GM12878 (cell line): ENCODE measurements at regions not wholly inside any gene's neighbourhood (a gene's known extent, or its start where the extent isn't known, plus 50 kb on each side); places are given as distances from the start of the nearest gene placed in this dataset.

Experiments
- ATAC-seq: fragments of 200-7000 bp; cut with Tn5 transposase; 3 replicates; pipeline ENCODE4 v1.9.1; 2020; ENCODE audit warnings: mild to moderate bottlenecking, moderate library complexity
- BruUV-seq: library from RNA; stranded (reverse); fragments of 400-500 nt; replicated peaks from 2 replicates; lab custom pipeline; 2021; lab: Mats Ljungman, UMichigan
- CTCF ChIA-PET: fragments of 300-600 bp; sonication (Branson Sonifier 250); formaldehyde crosslinking; extraction: SDS; loops from one replicate; lab custom pipeline; 2021; ENCODE audit warnings: inconsistent platforms; lab: Yijun Ruan, JAX
- POLR2A ChIA-PET: fragments of 350-600 bp; formaldehyde crosslinking; extraction: SDS; loops from one replicate; lab custom pipeline; 2021; ENCODE audit warnings: inconsistent platforms; lab: Charles Lee
- RAD21 ChIA-PET: fragments of 300-600 bp; sonication (Branson Sonifier 250); formaldehyde crosslinking; loops from one replicate; lab custom pipeline; 2023; ENCODE audit warnings: antibody characterized with exemption; ENCODE audit not compliant: unreplicated experiment; lab: Charles Lee
- SMC1A ChIA-PET: fragments of 300-600 bp; sonication (Branson Sonifier 250); formaldehyde crosslinking; loops from one replicate; lab custom pipeline; 2023; ENCODE audit not compliant: unreplicated experiment, uncharacterized antibody; lab: Charles Lee
- DNase-seq: peaks from one replicate; pipeline ENCODE4 v3.0.0-alpha.2; 2011; ENCODE audit warnings: low read depth, low spot score
- FAIRE-seq: peaks from 3 replicates; lab custom pipeline; 2011; peaks lifted over from hg19 to GRCh38; lab: Jason Lieb, UNC
- H2AFZ ChIP-seq: 2 replicates; pipeline ENCODE4 v1.6.0; 2011; ENCODE audit warnings: low read depth, low read length, control low read depth; ENCODE audit not compliant: control insufficient read depth
- H3K27ac ChIP-seq: 2 replicates; pipeline ENCODE4 v1.5.1; 2011; ENCODE audit warnings: control low read depth; ENCODE audit not compliant: control insufficient read depth, insufficient read depth
- H3K27me3 ChIP-seq, 2 experiments: replicated peaks in 1 of 2; 2 replicates each; pipeline versions ENCODE4 v1.6.0 to v1.6.1; 2011; ENCODE audit warnings: low read length in 1 of 2; ENCODE audit not compliant: control insufficient read depth in 2 of 2, insufficient read depth in 2 of 2
- H3K36me3 ChIP-seq, 2 experiments: 2 replicates each; pipeline ENCODE4 v1.5.1; 2011; ENCODE audit warnings: low read length in 1 of 2; ENCODE audit not compliant: control insufficient read depth in 2 of 2, insufficient read depth in 2 of 2
- H3K4me1 ChIP-seq: 2 replicates; pipeline ENCODE4 v1.6.1; 2011; ENCODE audit warnings: mild to moderate bottlenecking, low read length, moderate library complexity, mixed read lengths; ENCODE audit not compliant: control insufficient read depth, insufficient read depth
- H3K4me2 ChIP-seq: 2 replicates; pipeline ENCODE4 v1.6.0; 2011; ENCODE audit warnings: control low read depth; ENCODE audit not compliant: control insufficient read depth, insufficient read depth
- H3K4me3 ChIP-seq: fragments of 200-600 bp; sonication (generic); 2 replicates; pipeline ENCODE4 v1.5.1; 2016
- H3K79me2 ChIP-seq: 2 replicates; pipeline ENCODE4 v1.6.0; 2011; ENCODE audit warnings: low read length; ENCODE audit not compliant: control insufficient read depth, insufficient read depth
- H3K9ac ChIP-seq: 2 replicates; pipeline ENCODE4 v1.8.0; 2011; ENCODE audit warnings: low read length, control low read depth, mixed read lengths; ENCODE audit not compliant: control insufficient read depth, insufficient read depth
- H3K9me3 ChIP-seq: replicated peaks from 3 replicates; pipeline ENCODE4 v1.5.1; 2011; ENCODE audit warnings: mild to moderate bottlenecking, low read length; ENCODE audit not compliant: control insufficient read depth, insufficient read depth
- H4K20me1 ChIP-seq: 2 replicates; pipeline ENCODE4 v1.6.0; 2011; ENCODE audit not compliant: control insufficient read depth, insufficient read depth
- CBX3 ChIP-seq: fragments of 200-600 bp; sonication (generic); IDR thresholded peaks from 2 replicates; pipeline ENCODE4 v1.6.1; 2016; ENCODE audit warnings: low read depth, borderline replicate concordance
- CHD2 ChIP-seq: IDR thresholded peaks from 2 replicates; pipeline ENCODE4 v1.6.1; 2011; ENCODE audit warnings: low read depth, low read length, improper control_type of control experiment, borderline replicate concordance
- EP300 ChIP-seq, 2 experiments: fragments of 150-350 bp in 1 of 2; IDR thresholded peaks; 2 replicates each; pipeline ENCODE4 v1.6.1; 2011 to 2012; ENCODE audit warnings: low read depth in 2 of 2, low read length in 2 of 2, borderline replicate concordance in 1 of 2, improper control_type of control experiment in 1 of 2, inconsistent platforms in 1 of 2; ENCODE audit not compliant: control insufficient read depth in 1 of 2
- GABPA ChIP-seq: IDR thresholded peaks from 2 replicates; pipeline ENCODE4 v1.6.1; 2014; ENCODE audit warnings: antibody characterized with exemption, low read depth, mild to moderate bottlenecking, inconsistent platforms
- HDGF ChIP-seq: fragments of 450-650 bp; IDR thresholded peaks from 2 replicates; pipeline ENCODE4 v1.6.1; 2016; ENCODE audit warnings: antibody characterized with exemption
- IKZF1 ChIP-seq: fragments of 450-650 bp; conservative IDR thresholded peaks from 2 replicates; pipeline ENCODE4 v1.6.1; 2017; ENCODE audit warnings: antibody characterized with exemption, mild to moderate bottlenecking
- IKZF2 ChIP-seq, 2 experiments: fragments of 450-650 bp; IDR thresholded peaks; 2 replicates each; pipeline ENCODE4 v1.6.1; 2017; ENCODE audit warnings: mild to moderate bottlenecking in 2 of 2, moderate library complexity in 2 of 2
- JUND ChIP-seq: IDR thresholded peaks from 2 replicates; pipeline ENCODE4 v1.6.1; 2012; ENCODE audit warnings: low read depth, mild to moderate bottlenecking, low read length, improper control_type of control experiment, moderate library complexity
- MTA3 ChIP-seq: IDR thresholded peaks from 2 replicates; pipeline ENCODE4 v1.6.1; 2012; ENCODE audit warnings: low read length, inconsistent platforms, borderline replicate concordance
- PAX8 ChIP-seq: fragments of 450-650 bp; IDR thresholded peaks from 2 replicates; pipeline ENCODE4 v1.6.1; 2017; ENCODE audit warnings: mild to moderate bottlenecking, moderate library complexity
- POLR2A ChIP-seq: IDR thresholded peaks from 2 replicates; pipeline ENCODE4 v1.6.1; 2011; ENCODE audit warnings: low read depth, mild to moderate bottlenecking, low read length
- SREBF1 ChIP-seq: IDR thresholded peaks from 2 replicates; pipeline ENCODE4 v1.6.1; 2012; ENCODE audit warnings: mild to moderate bottlenecking, low read length
- STAT1 ChIP-seq: fragments of 450-650 bp; conservative IDR thresholded peaks from 2 replicates; pipeline ENCODE4 v1.6.1; 2014; ENCODE audit warnings: antibody characterized with exemption, mild to moderate bottlenecking
- SUZ12 ChIP-seq: fragments of 200-600 bp; sonication (generic); IDR thresholded peaks from one replicate; pipeline ENCODE4 v1.6.1; 2018; ENCODE audit warnings: antibody characterized with exemption, mild to moderate bottlenecking; ENCODE audit not compliant: unreplicated experiment
- ZNF384 ChIP-seq: IDR thresholded peaks from 2 replicates; pipeline ENCODE4 v1.6.1; 2012; ENCODE audit warnings: low read depth, mild to moderate bottlenecking, low read length, improper control_type of control experiment, borderline replicate concordance
- in situ Hi-C: fragments of 300-500 bp; cut with MboI; formaldehyde crosslinking; loops from 9 replicates; pipeline ENCODE4 v1.14.3; 2018; ENCODE audit warnings: mixed read lengths
- intact Hi-C: fragments of 100-400 bp; cut with micrococcal nuclease; formaldehyde crosslinking; loops from one replicate; pipeline ENCODE4 v1.14.2; 2022; ENCODE audit not compliant: unreplicated experiment
- TF ChIP-seq, protein P1 (sequence below): fragments of 450-650 bp; conservative IDR thresholded peaks from 2 replicates; pipeline ENCODE4 v1.6.1; 2017; ENCODE audit warnings: mild to moderate bottlenecking, moderate library complexity
- TF ChIP-seq, protein P2 (sequence below): IDR thresholded peaks from 2 replicates; pipeline ENCODE4 v1.6.1; 2012; ENCODE audit warnings: low read length, inconsistent platforms
- TF ChIP-seq, protein P3 (sequence below): fragments of 450-650 bp; IDR thresholded peaks from 2 replicates; pipeline ENCODE4 v1.6.1; 2016; ENCODE audit warnings: mild to moderate bottlenecking, moderate library complexity, borderline replicate concordance

DNA sequence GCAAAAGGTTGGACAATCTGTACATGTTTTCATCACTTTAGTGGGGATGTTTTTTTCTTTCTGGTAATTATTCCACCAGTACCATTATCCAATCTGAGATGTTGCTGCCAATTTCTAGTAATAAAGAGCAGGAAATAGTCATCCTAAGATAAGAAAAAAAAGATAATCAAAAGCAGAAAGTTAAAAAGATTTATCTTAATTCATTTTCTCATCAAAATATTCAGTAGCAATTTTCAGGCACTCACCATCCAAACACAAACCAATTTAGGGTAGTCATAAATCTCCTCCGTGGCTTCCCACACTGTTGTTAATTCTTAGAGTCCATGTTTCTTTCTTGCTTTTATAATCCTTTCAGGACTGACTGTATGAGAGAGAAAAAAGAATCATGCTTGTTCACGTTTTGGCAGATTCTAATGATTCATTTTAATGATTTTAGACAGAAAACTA, 263.7 kb upstream of the UGT8 start (continued):
- TF ChIP-seq, protein P1, sequence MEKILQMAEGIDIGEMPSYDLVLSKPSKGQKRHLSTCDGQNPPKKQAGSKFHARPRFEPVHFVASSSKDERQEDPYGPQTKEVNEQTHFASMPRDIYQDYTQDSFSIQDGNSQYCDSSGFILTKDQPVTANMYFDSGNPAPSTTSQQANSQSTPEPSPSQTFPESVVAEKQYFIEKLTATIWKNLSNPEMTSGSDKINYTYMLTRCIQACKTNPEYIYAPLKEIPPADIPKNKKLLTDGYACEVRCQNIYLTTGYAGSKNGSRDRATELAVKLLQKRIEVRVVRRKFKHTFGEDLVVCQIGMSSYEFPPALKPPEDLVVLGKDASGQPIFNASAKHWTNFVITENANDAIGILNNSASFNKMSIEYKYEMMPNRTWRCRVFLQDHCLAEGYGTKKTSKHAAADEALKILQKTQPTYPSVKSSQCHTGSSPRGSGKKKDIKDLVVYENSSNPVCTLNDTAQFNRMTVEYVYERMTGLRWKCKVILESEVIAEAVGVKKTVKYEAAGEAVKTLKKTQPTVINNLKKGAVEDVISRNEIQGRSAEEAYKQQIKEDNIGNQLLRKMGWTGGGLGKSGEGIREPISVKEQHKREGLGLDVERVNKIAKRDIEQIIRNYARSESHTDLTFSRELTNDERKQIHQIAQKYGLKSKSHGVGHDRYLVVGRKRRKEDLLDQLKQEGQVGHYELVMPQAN: no peak
- no peak for TF ChIP-seq ZNF384
- TF ChIP-seq HDGF: no peak
- no peak for TF ChIP-seq GABPA
- TF ChIP-seq STAT1: no peak

DNA sequence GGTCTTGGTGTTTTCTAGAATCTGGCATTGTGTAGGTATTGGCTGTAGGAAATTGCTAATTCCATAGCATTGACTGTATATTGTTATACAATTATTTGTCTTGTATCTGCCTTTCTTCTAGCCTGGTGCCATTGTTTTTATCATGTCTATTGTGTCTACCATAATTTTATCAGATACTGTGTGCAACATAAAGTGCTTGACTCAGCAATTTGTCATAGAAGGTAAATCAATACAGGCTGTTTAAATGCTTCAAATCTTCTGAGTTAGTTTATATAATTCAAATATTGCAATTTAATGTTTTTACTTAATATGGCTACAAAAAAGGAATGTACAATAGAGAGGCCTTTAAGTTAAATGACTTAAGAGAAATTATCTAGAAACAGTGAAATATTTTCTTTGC, 263.3 kb upstream of the UGT8 start:
- no peaks in the 10 kb centered on the region for H3K27me3 ChIP-seq
- POLR2A ChIA-PET: no interaction called here
- DNase-seq (no peak), FAIRE-seq (no peak), ATAC-seq (no peak)
- BruUV-seq: no TSS peak
- no peak overlapping the region for H3K27ac ChIP-seq
- H3K4me3 ChIP-seq: no peak overlapping the region
- H3K36me3 ChIP-seq: no peaks in the 10 kb centered on the region
- SMC1A ChIA-PET: no interaction called here
- RAD21 ChIA-PET: no interaction called here
- in situ Hi-C loops: no loop called here
- no peaks in the 10 kb centered on the region for H4K20me1 ChIP-seq
- no peak overlapping the region for H2AFZ ChIP-seq
- H3K4me1 ChIP-seq: no peaks in the 10 kb centered on the region
- H3K9me3 ChIP-seq: no peaks in the 10 kb centered on the region
- H3K79me2 ChIP-seq: no peaks in the 10 kb centered on the region
- intact Hi-C loops: no loop called here
- H3K9ac ChIP-seq: no peak overlapping the region
- CTCF ChIA-PET: no interaction called here
- H3K4me2 ChIP-seq: no peak overlapping the region
- TF ChIP-seq EP300 (IDR thresholded peaks at IDR 0.05; ENCODE audit: borderline replicate concordance in 1 of 2, control insufficient read depth in 1 of 2, low read depth in 2 of 2, low read length in 2 of 2): no peak
- no peak for TF ChIP-seq JUND
- no peak for TF ChIP-seq POLR2A
- TF ChIP-seq, protein P2, sequence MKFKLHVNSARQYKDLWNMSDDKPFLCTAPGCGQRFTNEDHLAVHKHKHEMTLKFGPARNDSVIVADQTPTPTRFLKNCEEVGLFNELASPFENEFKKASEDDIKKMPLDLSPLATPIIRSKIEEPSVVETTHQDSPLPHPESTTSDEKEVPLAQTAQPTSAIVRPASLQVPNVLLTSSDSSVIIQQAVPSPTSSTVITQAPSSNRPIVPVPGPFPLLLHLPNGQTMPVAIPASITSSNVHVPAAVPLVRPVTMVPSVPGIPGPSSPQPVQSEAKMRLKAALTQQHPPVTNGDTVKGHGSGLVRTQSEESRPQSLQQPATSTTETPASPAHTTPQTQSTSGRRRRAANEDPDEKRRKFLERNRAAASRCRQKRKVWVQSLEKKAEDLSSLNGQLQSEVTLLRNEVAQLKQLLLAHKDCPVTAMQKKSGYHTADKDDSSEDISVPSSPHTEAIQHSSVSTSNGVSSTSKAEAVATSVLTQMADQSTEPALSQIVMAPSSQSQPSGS: no peak
- TF ChIP-seq CHD2: no peak
- no peak for TF ChIP-seq PAX8
- no peak for TF ChIP-seq MTA3
- no peak for TF ChIP-seq IKZF2 (IDR thresholded peaks at IDR 0.05)
- no peak for TF ChIP-seq CBX3
- TF ChIP-seq, protein P3, sequence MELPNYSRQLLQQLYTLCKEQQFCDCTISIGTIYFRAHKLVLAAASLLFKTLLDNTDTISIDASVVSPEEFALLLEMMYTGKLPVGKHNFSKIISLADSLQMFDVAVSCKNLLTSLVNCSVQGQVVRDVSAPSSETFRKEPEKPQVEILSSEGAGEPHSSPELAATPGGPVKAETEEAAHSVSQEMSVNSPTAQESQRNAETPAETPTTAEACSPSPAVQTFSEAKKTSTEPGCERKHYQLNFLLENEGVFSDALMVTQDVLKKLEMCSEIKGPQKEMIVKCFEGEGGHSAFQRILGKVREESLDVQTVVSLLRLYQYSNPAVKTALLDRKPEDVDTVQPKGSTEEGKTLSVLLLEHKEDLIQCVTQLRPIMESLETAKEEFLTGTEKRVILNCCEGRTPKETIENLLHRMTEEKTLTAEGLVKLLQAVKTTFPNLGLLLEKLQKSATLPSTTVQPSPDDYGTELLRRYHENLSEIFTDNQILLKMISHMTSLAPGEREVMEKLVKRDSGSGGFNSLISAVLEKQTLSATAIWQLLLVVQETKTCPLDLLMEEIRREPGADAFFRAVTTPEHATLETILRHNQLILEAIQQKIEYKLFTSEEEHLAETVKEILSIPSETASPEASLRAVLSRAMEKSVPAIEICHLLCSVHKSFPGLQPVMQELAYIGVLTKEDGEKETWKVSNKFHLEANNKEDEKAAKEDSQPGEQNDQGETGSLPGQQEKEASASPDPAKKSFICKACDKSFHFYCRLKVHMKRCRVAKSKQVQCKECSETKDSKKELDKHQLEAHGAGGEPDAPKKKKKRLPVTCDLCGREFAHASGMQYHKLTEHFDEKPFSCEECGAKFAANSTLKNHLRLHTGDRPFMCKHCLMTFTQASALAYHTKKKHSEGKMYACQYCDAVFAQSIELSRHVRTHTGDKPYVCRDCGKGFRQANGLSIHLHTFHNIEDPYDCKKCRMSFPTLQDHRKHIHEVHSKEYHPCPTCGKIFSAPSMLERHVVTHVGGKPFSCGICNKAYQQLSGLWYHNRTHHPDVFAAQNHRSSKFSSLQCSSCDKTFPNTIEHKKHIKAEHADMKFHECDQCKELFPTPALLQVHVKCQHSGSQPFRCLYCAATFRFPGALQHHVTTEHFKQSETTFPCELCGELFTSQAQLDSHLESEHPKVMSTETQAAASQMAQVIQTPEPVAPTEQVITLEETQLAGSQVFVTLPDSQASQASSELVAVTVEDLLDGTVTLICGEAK: no peak
- TF ChIP-seq SUZ12: no peak
- TF ChIP-seq SREBF1: no peak
- TF ChIP-seq IKZF1: no peak
